ENCODE measurements at regions not wholly inside any gene's neighbourhood (a gene's known extent, or its start where the extent isn't known, plus 50 kb on each side); places are given as distances from the start of the nearest gene placed in this dataset.

GRCh38 chr5:160508780-160509361 is 87.2 kb downstream of the PTTG1 start:
- DNase-seq (ENCODE audit: low read depth in 4 of 4, low spot score in 3 of 4): peak; percentile 59 to 71 (median 68)

GRCh38 chr5:160511280-160511929 is 89.8 kb downstream of the PTTG1 start:
- DNase-seq (ENCODE audit: low read depth in 4 of 4, low spot score in 3 of 4): no peak
